HG03045 (cell line): ENCODE measurements at regions not wholly inside any gene's neighbourhood (a gene's known extent, or its start where the extent isn't known, plus 50 kb on each side); places are given as distances from the start of the nearest gene placed in this dataset.

Experiments
- ATAC-seq: cut with Tn5 transposase; IDR thresholded peaks from one replicate; pipeline ENCODE4 v1.9.1; 2021; ENCODE audit warnings: mild to moderate bottlenecking, moderate library complexity; ENCODE audit not compliant: unreplicated experiment

DNA sequence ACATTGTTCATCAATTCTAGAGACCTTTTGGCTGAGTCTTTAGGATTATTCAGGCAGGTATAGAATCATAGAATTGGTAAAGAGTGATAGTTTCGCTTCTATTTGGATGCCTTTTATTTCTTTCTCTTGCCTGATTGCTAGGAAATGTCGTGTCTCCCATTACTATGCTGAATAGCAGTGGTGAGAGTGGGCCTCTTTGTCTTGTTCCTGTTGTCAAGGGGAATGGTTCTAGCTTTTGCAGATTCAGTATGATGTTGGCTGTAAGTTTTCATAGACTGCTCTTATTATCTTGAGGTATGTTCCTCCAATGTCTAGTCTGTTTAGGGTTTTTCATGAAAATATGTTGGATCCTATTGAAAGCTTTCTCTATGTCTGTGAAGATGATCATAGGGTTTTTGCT lies 200.2 kb upstream of the PABPC4L start:
- no peak for ATAC-seq

DNA sequence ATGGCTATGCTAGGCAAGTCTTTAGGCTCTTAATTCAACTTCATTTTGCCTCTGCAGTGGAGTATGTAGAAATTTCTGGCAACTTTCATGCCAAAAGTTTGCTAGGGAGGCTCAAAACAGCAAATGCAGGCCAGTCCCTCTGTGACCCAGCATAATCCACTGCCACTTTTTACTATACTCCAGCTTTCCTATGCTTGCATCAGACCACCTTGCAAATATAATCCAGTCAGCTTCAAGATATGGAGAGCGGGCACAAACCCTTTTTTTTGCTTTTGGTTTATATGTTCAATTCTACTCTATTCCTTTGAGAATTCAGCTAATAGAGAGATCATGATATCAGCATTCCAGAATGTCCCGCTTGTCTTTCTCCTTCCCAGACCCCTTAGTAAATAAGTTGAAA lies 192.0 kb upstream of the PABPC4L start:
- ATAC-seq, result no peak

DNA sequence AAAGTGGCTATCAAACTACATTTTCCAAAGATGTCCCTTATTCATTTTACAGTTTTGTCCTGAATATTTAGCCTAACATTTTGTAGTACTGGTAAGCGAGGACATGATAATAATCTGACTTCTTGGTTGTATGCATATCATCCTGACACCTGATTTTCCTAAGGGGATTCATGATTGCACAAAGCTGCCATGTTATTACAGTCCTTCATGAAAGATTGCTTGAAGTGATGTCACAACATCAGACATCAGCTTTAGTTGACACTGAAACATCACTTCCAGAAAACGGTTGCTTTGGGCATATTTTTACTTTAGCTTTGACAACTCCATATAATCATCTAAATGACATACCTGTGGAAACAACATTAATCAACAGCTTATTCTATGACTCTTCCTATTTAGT lies 188.7 kb upstream of the PABPC4L start:
- ATAC-seq, result no peak

DNA sequence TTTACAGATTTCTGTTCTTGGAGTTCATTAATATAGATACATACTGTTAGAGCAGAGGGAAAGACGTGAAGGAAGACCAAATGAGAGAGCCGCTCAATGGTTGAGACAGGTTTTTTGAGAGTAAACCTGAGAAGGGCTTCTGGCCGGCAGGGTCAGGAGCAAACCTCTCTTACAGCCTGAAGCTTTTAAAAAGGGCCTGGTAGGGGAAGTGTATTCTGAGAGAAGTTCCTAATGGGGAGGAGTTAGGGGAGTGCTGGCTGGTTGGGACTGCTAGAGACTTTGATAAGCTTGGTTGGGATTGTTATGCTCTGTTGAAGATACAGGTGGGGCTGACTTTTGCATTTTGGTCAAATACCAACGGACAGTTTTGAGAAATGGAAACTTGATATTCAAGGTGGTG lies 186.8 kb upstream of the PABPC4L start:
- no peak for ATAC-seq

DNA sequence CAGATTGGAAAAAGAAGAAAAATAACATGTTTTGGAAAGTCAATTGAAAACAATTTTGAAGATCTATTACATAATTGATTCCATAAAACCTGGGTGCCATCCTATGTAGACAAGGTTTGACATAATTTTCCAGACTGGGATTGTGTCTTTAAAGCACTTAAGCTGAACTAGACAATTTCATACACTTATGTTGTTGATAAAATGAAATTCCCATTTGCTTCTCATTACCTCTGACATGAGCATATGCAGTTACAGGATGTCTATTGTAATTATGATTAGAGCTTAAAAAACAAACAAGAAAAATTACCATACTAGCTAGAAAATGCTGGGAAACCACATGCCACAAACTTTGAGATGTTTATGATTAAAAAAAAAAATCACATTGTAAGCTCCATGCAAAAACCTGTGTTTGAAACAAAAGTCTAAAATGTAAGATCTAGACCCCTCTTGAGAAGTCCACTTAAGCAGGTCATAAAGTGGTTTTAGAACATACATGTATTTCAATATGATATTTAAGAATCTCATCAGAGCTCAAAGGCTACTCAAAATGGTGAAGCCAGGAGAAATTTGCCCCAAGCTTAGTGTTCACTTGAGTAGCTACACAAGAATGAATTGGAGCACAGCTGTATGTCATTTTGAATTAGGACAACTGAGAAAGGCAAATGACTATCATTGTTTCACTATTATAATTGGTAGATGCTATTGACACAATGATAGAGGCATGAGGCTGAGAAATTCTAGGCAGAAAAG lies 181.1 kb upstream of the PABPC4L start:
- ATAC-seq, result no peak

DNA sequence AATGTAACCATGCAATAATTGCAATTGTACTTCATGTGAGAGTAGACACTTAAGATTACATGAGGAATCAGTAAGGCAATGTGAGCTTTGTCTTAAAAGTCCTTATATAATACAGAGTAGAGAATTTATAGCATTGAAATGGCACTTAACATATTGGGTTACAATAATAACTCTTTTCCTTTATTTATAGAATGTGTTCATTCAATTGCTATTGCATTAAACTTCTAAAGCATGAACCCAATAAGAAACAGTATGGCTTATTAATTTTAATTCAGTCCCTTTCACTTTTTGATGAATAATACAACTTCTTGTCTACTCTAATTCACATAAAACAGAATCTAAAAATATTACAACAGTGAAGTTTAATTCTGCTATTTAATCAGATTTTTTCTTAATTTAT lies 174.2 kb upstream of the PABPC4L start:
- ATAC-seq, result no peak

DNA sequence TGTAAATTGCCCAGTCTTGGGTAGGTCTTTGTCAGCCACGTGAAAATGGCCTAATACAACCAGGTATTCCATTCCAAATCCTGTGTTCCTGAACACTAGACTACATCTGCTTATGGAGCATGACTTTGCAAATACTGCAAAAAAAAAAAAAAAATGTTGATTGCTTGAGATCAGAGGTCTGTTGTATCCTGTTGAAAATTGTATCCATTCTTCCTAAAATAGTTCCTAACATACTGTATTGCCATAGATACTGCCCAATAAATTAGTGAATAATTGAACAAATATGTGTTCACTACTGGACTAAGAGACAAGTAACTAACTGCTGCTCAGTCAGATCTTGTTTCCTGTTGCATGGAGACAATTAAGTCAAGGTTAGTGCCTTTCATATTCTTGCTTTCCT lies 164.3 kb upstream of the PABPC4L start:
- no peak for ATAC-seq

DNA sequence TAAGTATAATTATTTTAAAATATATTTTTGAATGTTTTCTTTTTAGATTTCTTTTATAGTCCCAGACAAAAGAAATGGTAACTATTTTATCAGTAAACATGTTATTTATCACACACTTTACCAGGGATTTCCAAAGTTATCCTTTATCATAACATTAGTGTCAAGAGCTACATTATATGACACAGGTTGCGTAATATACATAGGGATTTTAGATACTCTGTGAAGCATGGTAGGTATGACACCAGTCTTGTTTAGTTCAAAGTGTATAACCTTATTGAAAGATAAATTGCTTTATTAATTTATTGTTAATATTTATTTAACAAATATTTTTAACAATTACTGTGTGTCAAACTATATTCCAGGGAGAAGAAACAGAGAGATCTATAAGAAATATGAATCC lies 163.3 kb upstream of the PABPC4L start:
- no peak for ATAC-seq

DNA sequence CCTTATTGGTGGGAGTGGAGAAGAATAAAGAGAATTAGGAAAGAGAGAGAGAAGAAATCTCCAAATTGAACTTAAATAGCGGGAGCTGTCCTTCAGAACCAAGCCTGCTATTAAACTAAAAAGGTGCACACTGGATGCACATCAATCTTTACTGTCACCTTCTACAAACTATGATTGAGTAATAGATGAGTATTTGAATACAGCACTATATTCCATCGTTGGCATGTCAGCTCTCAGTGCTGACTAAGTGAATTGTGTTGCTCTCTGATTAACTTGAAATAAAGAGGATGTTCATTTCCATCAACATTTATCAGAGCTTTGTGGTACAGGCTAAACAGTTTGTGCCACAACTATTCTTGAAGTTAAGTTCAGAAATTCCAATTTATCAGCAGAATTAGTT lies 143.7 kb upstream of the PABPC4L start:
- ATAC-seq, result no peak

DNA sequence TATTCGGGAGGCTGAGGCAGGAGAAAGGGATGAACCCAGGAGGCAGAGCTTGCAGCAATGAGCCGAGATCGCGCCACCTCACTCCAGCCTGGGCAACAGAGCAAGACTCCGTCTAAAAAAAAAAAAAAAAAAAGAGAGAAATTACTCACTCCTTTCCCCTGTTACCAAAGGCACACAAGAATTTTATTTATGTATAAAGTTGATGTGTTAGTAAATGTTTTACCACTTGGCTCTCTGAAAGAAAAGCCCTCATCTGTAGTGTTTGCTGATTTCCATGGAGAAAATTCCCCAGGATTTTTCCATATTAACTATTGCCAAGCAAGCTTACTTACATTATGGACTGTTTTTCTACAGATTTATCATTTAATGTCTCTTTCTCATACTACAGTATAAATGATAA lies 142.1 kb upstream of the PABPC4L start:
- no peak for ATAC-seq

DNA sequence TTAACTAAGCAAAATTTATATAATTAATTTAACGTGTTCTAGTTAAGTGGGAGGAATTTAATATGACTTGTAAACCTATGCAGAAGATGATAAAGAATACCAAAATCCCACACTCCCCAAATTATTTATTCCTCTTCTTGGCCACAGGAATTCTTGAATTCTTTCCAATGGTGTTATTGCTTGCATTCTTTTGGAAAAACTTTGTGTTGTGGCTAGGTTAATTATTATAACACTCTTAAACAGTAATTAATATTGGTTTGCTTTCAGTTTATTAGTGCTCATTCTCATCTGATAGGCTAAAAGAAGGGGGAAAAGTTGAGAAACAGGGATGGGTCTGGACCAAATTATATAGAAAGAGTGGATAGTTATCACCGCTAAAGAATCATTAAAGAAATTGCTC lies 141.5 kb upstream of the PABPC4L start:
- ATAC-seq, result no peak

DNA sequence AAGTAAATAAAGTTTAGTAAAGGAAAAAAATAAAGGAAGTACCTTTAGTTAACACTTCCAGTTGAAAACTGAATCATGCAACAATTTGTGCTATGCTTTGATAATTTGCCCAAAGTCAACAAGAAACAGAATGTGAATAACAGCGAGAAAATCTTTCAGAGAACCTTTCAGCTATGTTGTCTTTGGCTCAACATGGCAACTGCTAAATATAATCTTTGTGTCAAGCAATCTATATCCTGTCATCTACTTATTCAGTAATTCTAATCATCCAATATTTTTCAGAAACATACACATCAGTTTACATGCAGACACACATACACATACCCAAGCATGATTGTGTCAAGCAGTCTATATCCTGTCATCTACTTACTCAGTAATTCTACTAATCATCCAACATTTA lies 136.0 kb upstream of the PABPC4L start:
- no peak for ATAC-seq

DNA sequence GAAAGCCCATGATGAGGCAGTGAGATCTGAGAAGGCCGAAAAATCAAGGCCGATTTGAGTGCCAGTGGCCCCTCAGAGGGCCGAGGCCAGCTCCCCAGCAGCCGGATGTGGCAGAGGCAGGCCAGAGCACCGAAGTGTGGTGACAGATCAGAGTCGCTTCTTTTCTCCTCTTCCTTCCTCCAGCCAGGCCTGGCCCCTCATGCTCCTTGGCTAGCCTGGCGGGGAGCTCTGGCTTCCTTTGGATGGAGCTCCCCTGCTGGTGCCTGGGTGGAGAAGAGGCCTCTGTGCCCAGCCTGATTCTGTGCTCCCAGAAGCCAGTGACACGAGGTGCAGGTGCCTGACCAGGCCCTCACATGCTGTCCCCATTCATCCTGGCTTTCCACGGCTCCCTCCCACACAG lies 127.2 kb upstream of the PABPC4L start:
- ATAC-seq, result no peak

DNA sequence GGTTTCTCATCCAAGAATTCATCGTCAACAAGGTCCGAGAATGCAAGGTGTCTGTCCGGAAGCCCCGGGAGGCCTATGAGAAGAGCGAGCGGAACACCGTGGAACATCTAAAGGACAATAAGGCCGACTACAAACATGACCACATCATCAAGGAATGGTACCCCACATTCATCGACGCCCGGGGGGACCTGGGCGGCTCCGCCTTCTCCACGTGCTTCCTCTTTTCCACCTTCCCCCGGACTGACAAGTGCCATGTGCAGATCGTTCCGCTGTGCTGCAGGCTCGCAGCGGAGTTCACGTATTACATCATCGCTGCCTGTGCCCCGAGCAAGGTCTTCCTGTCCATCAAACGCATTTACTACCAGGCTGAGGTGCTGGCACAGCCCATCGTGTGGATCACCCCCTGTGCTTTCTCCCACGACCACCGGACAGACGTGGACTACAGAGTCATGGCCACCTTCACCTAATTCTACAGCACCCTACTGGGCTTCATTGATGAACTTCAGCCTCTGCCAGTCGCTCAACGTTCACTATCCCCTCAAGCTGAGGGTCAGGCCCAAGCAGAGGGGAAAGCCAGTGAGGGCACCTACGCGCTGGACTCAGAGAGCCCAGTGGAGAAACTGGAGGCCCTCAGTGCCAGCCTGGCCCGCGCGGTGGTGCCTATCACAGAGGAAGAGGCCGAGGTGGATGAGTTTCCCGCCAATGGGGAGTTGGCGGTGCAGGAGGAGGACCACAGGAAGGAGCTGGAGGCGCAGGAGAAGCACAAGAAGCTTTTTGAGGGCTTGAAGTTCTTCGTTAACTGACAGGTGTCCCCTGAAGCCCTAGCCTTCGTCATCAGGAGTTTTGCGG lies 125.9 kb upstream of the PABPC4L start:
- no peak for ATAC-seq

DNA sequence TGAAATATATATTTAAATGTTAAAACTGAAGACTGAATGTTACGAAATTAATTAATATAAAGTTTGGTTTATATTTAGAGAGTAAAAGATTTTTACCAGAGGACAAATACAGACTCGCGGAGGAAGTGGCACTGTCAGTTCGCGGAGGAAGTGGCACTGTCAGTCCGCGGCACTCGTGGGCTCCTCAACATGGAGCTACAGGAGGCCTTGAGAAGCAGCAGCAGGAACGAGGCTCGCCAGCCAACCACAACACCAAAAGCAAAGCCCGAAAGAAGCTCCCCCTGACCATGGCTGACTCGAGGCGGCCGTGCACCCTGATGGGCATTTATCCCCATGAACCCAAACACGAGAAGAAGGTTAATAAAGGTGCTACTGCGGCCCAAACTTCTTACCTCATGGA lies 125.3 kb upstream of the PABPC4L start:
- no peak for ATAC-seq

DNA sequence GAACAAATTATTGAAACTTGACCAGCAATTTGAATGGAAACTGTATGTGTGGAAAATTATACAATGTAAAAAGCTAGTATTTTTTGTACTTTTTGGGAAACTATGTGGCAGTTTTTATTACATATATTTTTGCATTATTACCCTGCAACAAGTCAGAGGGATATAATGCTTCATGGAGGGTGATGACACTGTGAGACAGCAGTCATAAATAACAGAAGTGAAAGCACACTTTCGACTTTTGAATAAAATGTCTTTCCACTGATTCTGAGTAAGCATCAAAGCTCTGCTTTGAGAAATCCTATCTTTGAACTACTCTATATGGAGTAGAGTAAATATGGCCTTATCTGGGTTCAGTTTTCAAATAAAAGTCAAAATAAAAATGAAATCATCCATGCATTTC lies 122.6 kb upstream of the PABPC4L start:
- ATAC-seq, result no peak

DNA sequence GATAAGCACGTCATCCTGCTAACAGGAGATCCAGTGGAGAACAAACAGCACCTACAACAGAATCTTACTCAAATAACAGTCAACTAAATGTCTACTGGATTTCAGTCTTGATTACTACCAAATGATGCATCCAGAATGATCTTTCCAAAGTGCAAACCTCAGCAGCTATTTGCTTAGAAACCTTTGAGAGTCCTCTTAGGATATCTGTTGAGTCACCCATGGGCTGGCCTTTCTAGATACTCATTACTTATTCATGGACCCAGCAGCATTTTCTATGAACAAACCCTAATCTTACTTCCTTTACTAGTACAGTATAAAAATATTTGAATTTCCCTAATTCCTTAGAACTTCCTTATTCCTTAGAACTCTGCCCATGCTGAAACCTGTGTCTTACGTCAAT lies 118.5 kb upstream of the PABPC4L start:
- ATAC-seq, result no peak

DNA sequence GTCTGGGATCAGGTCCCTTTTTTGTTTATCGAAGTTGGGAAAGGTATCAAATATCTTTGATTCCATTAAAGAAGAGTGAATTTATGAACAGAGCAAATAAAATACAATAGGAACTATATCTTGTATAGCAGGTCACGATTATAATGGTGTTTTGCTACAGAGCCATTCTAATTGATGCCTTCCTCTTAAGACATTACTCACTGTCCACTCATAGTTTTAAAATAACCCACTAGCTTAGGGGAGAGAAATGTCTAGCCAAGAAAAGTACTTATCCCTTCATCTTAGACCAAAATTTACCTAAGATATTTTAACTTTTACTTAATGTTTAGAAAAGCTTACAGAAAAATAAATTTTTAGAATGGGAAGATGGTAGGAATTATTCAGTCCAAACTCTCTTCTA lies 112.0 kb upstream of the PABPC4L start:
- ATAC-seq, result no peak

DNA sequence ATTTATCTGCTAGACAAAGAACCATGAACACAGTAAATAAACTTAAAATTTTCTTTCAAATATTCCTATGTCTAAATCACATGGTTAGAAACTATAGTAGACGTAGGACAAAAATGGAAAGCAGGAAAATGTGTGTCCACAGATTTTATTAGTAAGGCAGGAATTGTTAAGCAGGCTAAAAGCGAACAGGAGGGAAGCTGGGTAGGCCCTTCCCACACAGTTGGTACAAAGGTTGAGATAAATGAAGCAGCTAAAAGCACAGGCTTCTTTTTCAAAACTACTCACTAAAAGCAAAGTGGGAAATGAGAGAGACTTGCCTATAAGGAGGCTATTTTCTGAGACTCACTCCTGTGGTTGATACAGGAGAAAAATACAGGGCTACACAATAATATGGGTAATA lies 108.1 kb upstream of the PABPC4L start:
- ATAC-seq, result no peak

DNA sequence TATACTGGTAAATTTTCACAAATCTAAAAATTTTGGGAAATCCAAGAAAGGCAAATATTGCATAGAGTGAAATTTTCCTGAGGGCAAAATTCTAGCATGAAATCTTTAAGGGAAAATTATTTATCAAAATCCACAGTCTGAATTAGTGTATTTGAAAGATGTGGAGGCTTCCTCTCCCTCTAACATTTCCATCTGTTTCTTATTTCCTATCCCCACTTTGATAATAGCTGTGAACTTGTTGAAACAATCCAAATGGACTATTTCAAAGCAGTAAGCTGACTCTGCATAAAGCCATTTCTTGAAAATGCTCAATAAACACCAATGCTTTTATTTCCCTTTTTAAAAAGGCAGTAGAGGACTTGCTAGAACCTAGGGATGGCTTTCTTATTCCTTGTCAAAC lies 107.3 kb upstream of the PABPC4L start:
- no peak for ATAC-seq

DNA sequence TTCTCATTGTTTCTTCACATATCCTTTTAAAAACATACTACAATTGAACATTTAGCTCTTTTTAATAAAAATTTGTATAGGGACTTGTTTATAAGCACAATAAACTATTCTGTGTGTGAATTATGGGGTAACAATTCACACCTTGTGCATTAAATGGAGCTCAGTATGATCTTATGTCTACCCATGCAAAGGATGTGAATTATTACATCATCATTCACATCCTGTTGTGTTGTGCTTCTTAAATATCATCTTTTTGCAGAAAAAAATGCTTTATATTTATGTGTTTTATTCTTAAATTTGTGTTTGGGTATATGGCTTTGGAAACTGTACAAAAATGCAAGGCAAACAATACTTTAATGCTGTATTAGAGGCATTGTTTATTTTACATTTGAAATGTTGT lies 96.7 kb upstream of the PABPC4L start:
- no peak for ATAC-seq

DNA sequence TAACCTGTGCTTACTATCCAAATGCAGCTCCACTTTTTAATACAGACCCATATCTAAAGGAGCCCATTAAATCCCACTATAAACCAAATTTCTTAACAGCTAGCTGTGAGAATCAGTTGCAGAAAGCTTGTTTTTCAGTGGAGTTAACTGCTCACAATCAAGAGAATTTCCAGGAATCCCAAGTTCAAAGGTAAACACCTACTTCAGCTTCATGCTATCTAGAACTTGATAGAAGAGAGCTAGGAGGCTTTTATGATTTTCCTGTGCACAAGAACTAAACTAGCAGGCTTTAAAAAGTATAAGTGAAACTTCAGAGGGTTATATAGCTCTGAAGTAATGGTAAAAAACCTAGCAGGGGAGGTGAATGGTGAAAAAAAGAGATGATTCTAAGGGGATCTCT lies 96.2 kb upstream of the PABPC4L start:
- ATAC-seq, result no peak

DNA sequence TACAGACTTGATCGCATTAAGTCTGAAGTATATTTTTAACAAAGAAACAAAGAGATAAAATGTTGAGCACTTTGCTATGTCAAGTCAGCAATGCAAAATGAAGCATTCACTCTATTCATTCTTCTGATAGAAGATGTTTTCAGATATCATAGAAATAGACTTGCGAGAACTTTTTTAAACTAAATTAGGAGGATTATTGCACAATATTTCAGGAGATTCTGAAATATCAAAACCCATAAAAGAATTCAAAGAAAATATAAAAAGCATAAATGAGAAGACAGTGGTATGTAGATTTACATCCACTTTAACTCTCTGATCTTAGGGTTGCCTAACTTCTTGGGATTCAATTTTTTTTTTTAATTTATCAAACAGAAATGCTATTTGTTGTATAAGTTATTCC lies 81.1 kb upstream of the PABPC4L start:
- ATAC-seq, result no peak
